NCI-H748 (cell line): ENCODE measurements at regions not wholly inside any gene's neighbourhood (a gene's known extent, or its start where the extent isn't known, plus 50 kb on each side); places are given as distances from the start of the nearest gene placed in this dataset.

Experiments used
- DNase-seq: peaks from one replicate; lab custom pipeline; 2025; ENCODE audit not compliant: unreplicated experiment; lab: John Stamatoyannopoulos, UW

GRCh38 chr7:69232445-69233376, 365.6 kb upstream of the AUTS2 start:
- peak; percentile 99 for DNase-seq

- no peak for DNase-seq
Observed at GRCh38 chr7:69237541-69237940, 360.7 kb upstream of the AUTS2 start.

DNA sequence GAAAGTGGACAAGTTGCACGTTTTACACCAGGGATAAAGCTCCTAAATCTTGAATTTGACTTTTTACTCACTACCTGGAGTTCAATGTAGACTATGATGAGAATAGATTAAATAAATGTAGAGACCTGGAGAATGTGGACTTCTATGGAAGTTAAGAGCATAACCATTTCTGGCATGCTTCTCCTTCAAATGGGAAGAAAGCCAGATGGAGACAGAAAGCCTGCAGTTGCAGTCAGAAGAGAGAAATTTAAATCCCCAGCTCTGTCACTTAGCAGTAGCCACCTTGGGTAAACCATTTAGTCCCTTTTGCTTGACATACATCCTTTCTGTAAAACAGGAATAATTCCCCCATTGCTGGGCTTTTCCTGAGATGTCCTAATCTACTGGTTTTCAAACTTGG, 355.3 kb upstream of the AUTS2 start:
- DNase-seq: no peak

- no peak for DNase-seq
Observed at GRCh38 chr7:69244701-69245100, 353.6 kb upstream of the AUTS2 start.

DNA sequence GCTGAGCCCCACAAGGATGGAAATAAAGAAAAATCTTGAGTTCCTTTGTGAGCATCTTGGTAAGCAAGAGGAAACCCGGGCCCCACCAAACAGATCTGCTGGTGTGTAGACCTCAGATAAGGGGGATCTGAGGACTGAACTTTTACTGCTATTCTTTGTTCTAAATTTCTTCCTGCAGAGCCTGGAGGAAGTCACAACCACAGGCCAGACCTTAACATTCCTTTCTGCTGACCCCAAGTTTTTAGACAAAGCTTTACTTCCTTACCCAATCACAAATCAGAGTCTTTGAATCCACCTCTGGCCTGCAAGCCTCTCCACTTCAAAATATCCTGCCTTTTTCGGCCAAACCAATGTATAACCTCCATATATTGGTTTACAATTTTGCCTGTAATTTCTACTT, 352.6 kb upstream of the AUTS2 start:
- DNase-seq: no peak

DNA sequence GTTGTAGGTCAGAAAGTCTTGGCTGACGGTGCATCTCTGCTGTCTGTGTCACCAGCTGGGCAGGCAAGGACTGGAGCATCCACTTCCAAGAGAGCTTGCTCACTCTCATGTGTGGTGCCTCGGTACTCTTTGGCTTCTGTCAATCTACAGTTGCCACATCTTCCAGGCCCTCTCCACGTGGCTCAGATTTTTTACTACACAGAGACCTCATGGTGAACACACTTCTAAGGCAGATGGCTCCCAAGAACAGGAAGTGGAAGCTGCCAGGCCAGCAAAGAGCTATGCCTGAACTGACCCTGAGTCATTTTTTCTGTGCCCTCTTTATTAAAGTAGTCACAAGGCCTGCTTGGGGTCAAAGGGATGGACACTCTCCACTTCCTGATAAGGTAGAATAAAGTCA, 351.5 kb upstream of the AUTS2 start:
- no peak for DNase-seq

DNA sequence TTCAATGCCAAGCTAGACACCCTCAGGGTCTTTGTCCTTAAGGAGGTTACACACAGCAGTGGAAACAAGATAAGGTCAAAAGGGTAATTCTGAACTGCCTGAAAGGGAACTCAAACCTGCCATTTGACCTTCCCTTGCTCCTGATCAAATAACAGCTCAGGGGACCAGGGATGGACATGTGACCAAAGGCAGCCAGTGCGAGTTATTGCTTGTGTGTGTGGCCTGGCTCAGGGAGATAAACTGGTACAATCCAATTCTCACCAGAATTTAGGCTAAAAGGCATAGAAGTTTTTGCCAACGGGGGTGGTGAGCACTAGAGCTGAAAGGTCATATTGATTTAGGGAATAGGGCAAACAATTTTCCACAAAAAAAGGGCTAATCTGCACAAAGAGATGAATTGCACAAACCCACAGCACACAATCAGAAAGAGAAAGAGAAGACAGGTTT, 349.9 kb upstream of the AUTS2 start:
- DNase-seq: peak; percentile 12

DNA sequence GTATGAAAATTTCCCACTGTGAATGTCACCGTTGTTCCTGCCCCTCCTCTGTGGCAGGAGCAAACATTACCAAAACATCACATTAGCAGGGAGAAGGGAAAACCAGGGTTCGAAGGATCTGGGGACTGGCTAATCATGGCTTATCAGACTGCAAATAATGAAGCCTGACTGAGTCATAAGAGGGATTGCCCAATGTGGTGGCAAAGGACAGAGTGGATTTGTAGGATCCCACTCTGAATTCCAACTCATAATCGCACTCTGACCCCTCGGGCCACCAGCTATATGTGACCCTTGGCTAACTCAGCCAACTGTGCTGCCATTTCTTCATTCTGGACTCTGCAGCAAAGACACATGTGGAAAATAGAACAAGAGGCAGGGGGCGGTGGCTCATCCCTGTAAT, 347.3 kb upstream of the AUTS2 start:
- no peak for DNase-seq

DNA sequence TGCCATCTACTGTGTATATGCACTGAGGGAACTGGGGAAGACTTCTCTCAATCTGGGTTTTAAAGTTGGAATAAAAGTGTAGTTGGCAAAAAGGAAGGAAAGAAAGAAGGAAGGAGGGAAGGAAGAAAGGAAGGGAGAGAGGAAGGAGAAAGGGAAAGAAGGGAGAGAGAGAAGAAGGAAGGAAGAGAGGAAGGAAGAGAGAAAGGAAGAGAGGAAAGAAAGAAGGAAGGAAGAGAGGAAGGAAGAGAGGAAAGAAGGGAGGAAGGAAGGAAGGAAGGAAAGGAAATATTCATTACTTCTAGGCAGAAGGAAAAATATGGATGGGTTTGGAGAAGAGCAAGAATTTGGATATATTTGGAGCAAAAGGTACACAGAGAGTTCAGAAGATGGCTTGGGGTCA, 343.6 kb upstream of the AUTS2 start:
- no peak for DNase-seq

- DNase-seq: no peak
Observed at GRCh38 chr7:69256634-69257081, 341.6 kb upstream of the AUTS2 start.

GRCh38 chr7:69257592-69257991, 340.7 kb upstream of the AUTS2 start:
- no peak for DNase-seq

- DNase-seq: no peak
Observed at GRCh38 chr7:69259445-69259844, 338.8 kb upstream of the AUTS2 start.

DNA sequence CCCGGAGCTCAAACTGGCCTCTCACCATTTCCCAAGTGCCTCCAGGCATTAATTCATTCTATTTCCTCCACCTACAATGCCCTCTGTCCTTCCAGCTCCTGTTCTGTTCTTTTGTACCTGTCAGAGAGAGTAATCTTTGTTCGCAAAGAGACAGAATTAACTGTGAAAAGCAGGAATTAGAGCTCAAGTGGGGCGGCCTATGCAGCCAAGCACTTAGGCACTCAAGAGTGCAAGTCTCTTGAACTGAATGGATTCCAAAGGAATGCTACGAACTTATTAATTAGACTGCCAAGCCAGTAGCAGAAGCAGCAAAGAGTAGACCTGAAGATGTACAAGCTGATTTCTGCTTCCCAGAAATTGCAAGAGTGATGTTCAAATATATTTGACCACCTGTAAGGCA, 338.3 kb upstream of the AUTS2 start:
- DNase-seq: no peak

- DNase-seq: no peak
Observed at GRCh38 chr7:69263550-69263949, 334.7 kb upstream of the AUTS2 start.

GRCh38 chr7:69269806-69270205, 328.5 kb upstream of the AUTS2 start:
- DNase-seq: no peak

GRCh38 chr7:69272101-69272500, 326.2 kb upstream of the AUTS2 start:
- DNase-seq: no peak

DNA sequence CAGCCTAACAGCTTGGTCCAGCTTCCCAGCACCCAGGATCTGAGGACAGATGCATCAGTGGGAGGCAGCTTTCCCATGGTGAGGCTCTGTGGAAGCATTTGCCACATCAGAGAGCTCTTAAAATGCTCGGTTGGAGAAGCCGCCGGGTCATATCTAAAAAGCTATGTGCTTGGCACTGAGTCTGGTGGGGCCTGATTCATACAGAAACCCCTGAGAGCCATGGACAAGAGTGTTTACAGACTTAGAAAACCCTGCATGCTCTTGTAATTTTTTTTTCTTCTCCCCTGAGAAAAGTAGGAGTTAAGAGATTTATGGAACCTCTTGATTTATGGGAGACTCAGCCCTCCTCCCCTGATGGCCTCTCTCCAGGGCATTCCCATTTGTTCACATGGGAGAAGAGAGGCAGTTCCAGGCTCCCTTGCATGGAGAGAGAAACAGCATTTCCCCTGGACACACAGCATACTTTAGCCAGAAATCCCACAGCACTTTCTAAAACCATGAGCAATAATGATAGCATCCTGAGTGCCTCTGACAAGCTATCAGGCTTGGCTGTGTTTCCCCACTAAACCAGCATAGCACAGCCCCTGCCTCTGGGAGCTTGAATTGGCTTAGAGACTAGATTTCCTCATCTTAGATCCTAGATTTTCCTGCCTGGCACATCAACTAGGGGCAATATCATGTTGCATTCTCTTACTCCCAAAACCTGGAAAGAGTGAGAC, 322.1 kb upstream of the AUTS2 start:
- no peak for DNase-seq

DNA sequence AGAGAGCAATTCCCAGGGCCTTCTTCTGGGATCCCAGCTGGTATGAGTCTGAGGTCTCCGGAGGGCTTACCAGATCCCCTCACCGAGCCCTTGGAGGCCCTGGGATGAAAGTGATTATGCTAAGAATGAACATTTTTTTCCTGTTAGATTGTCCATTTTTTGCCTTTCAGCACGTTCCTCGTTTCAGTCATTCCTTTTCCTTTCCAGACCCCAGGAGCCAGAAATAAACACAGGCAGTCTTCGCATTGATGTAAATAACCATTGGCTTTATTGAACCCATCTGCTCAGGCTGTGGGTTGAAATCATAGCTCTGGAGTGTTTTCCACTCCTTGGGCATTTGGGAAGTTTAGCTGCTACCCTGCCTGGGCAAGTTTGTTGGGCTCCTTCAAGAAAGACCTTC, 320.9 kb upstream of the AUTS2 start:
- no peak for DNase-seq

GRCh38 chr7:69282946-69283345, 315.3 kb upstream of the AUTS2 start:
- DNase-seq: no peak

DNA sequence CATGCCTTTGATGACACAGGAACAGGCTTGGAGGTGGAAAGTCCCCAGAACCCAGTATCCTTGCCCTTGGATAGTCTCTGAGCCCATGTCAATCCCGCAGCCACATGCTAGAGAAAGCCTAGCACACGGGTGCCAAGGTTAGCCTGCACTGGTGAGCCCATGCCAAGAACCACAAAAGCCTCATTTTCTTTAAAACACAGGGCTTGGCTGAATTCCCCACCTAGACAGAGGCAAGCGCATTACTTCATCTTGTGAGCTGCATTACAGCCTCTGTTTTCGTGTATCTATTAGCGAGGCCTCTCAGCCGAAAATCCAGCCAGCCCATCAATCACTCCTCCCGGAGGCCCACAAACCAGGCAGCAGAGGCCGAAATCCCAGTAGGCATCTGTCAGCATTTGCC, 314.9 kb upstream of the AUTS2 start:
- no peak for DNase-seq

DNA sequence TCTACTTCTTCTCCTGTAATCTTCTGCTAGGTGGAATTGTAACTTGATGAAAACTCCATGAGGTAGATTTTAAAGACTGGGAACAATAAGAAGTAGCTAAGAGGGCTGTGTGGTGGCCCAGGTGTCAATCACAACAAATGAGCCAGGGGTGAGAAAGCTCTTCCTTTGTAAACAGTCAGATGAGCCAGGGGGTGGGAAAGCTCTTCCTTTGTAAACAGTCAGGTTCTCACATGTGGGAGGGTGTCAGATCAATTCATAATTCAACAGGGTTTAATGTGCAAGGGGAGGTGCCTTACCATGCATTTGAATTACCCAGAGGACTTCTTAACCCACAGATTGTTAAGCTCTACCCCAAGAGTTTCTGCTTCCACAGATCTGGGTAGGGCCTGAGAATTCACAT, 312.4 kb upstream of the AUTS2 start:
- peak; percentile 56 for DNase-seq

DNA sequence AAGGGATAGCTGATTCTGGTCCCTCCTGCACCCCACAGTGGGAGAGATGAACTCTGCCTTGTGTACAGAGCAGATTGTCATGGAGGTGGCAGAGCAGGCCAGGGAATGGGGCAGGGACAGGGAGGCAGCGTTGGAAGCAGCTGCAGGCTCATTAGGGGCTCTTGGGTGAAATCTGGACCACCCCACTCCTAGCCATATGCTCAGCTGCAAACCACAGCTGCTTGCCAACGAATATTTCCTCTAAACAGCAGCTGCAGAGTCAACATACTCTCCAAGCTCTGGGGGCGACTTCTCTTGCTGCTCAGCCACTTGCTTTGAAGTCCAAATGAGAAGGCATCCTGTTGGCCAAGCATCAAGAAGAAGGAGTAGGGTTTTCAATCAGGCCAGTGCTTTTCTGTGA, 302.3 kb upstream of the AUTS2 start:
- peak; percentile 28 for DNase-seq
